Dedifferentiated amniotic fluid mesenchymal stem cell (primary cell): ENCODE measurements at regions not wholly inside any gene's neighbourhood (a gene's known extent, or its start where the extent isn't known, plus 50 kb on each side); places are given as distances from the start of the nearest gene placed in this dataset.

Experiments
- DNase-seq: peaks from one replicate; pipeline ENCODE4 v3.0.0-alpha.2; 2016; ENCODE audit errors: extremely low spot score

DNA sequence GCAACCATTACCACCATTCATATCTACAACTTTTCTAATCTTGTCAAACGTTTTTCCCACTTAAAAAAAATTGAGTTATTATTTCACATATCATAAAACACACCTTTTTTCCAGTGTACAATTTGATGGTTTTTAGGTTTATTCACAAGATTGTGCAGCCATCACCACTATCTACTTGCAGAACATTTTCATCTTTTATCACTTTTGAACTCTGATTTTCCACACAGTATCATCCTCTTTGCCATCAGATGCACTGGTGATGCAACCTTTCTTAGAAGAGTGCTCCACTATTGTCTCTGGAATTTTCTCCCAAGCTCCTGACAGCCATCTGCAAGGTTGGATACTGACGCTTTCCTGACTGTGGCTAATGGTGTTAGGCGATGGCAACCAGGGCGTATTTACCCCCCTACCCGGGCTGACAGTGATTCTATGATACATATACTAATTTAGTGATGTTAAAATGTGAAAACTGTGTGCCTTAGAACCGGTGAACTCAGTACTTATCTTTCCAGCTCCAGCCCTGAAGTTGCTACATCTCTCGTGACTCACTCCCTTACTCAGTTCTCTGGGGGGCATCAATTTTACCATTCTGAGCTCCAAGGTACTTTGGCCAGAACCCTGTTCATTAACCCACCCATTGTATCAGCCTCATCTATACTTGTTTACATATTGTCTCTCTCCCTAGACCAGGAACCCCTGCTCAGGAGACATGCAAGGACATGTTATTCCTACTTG is 105.4 kb upstream of the SPRED2 start:
- DNase-seq, result no peak

DNA sequence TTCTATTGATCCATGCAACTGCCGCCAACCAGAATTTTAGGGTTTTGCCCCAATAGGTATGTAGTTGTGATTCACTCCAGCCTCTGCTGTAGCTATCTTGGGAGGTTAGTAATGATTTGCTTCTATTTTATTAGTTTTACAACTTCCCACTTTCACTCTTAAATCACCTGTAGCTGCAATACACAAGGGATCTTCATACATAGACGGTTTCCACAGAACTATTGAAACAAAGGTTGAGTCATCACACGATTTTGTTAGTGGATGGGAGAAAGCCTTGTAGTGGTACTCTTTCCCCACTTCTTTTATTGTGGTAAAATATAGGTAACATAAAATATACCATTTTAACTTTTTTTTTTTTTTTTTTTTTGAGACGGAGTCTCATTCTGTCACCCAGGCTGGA is 104.2 kb upstream of the SPRED2 start:
- no peak for DNase-seq

GRCh38 chr2:65532937-65533336 is 100.5 kb upstream of the SPRED2 start:
- no peak for DNase-seq

DNA sequence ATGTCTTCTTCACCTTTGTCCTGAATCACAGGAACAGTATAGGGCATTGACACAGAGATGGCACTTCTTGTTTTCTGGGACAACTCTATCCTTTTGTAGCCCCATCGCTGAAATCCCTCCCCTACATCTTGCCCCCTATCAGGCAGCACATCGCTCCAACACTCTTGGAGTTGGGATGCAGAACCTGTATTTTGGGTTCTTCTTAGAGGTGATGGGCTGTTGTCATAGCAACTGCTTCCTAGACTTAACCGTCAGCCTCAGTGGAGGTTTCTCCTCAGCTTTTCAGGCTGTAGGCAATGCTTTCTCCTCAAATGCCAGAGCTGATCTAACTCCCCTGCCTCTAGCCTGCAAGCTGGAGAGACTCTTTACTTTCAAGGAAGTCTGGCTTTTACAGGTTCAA is 99.9 kb upstream of the SPRED2 start:
- no peak for DNase-seq

DNA sequence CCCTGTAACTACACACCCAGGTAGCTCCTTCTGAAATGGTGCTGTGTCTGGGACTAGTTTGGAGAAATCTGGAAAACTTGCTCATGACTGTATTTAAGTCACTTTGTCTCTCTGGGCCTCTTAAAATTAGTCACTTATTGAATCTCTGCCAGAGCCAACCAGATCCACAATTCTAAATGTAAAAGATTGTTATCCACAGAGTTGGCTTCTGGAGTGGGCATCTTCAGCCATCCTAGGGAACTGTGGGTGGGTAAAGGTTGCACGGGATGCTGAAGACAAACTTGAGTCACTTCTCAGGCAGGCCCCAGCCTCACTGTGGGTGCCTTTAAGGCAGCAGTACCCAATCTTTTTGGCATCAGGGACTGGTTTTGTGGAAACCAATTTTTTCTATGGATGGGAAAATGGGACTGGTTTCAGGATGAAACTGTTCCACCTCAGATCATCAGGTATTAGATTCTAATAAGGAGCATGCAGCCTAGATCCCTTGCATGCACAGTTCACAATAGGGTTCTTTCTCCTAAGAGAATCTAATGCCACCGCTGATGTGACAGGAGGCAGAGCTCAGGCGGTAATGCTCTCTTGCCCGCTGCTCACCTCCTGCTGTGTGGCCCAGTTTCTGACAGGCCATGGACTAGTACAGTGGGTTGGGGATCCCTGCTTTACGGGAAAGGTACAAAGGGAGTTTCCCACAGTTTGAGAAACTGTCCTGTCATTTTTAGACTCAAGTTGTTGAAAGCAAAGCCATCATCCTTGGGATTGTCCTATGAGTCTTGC is 98.3 kb upstream of the SPRED2 start:
- peak; percentile 63 for DNase-seq

DNA sequence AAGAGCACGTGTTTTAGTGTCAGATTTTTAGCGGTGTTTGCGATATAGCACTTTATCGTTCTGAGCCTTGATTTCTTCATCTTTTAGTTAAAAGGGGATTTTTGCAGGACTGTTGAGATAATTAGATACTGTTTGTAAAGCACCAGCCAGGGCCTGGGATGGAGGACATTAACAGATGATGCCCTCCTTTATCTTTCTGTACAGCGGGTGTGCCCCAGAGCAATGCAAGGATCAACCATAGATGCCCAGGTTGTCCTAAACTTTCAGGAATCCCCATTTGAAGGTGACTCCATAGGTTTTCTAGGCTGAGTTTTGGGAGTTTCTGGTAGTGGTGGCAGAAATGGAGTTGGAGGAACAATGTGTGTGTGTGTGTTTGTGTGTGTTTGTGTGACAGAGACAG is 97.0 kb upstream of the SPRED2 start:
- DNase-seq, result no peak

DNA sequence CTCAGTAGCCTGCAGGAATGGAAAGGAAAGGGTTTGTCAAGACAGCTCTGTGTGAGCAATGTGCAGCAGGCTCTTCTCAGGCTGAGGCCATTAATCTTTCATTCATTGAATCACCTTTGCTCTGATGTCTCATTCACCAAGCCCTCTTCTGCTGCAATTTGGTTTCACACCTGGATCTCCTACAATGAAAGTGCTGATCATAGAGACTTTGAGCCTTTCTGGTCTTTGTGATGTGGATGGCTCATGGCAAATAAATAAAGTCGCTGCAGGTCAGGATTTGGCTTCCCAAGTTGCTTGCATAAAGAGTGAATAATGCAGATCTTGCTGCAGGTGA is 95.8 kb upstream of the SPRED2 start:
- no peak for DNase-seq

DNA sequence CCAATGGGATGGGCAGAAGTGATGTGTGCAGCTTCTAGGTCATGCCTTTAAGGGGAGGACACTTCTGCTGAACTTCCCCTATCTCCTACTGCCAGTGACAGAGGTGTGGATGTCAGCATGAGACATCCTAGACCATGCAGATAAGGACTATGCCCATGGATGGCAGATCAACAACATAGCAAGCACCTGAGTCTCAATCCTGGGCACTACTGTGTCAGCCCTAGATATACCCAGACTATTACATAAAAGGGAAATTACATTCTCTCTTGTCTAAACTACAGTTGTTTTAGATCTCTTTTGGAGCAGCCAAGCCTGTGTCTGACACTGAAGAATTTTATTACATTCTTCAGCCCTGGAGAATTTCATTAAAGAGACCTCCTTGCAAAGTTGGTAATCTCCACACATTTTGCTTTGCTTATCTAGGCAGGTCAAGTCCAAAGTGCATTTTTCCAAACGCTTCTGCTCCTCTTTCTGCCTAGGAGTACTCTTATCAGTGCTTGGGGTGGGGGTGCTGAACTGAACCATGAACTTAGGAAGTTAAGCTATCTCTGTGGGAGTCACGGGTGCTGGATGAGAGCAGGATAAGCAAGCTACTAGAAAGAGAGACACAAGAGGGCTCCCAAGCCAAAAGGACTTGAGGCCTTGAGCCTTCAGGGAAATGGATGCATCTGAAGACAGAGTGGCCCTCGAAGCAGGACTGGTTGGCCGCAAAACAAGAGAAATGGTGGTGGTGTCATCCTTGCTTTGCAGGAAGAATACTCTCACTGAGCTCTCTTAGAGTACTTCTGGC is 95.2 kb upstream of the SPRED2 start:
- no peak for DNase-seq

DNA sequence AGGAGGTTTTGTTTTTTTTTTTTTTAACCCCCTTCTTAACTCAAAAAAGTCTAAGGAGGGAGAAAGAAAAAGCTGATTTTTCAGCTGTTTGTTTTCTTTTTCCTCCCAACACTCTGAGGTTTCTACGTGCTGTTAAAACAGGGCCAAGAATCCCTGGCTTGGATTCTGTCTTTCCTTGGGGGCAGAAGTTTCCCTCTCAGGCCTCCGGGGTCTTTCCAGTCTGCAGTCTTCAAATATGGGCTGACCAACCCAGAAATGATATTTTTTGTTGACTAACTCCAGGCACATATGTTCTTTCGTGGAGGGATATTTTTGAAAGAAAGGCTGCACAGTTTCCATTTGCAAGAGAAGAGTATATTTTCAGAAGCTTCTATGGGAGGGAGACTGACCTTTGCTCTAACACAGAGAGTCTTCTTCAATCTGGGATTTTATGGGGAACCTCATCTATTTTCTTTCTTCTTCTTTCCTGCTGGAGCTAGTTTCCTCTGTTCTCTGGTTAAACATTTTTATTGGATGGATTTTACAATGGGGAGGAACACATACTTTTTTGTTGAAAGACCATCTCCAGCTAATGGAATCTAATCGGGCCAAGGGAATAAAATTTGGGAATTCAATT is 93.3 kb upstream of the SPRED2 start:
- no peak for DNase-seq

DNA sequence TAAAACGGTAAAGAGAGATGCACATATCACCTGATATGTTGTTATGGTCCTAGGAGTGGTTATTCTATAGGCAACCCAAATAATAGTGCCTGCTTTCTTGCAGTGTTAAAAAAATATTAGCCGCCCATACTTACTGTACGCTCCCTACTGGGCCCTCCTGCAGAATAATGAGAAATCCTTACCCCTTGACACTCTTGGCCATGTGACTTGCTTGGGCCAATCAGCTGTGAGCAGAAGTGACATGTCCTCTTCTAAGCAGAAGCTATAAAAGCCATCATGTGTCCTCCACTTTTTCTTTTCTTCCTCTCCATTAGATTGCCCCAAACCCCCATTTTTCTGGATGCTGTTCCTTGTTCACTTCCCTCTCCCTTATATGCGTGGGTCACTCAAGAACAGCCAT is 90.5 kb upstream of the SPRED2 start:
- DNase-seq, result no peak

DNA sequence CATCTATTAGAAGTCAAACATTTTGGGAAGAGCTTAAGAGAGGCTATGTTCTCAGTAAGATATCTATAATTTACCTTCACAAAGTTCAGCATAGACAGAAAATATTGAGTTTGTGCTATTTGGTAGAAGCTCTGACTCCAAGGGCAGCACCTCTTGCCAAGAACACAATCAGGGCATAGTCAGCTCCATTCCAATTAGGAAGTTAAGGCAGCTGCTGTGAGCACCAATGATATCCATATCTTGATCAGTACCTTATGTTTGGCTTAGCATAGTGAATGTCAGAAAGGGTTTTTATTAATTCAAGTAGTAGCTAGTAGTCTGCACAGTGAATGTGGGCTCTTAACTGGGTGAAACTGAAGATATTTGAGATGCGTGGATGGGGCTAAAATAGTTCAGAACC is 86.4 kb upstream of the SPRED2 start:
- DNase-seq, result no peak

DNA sequence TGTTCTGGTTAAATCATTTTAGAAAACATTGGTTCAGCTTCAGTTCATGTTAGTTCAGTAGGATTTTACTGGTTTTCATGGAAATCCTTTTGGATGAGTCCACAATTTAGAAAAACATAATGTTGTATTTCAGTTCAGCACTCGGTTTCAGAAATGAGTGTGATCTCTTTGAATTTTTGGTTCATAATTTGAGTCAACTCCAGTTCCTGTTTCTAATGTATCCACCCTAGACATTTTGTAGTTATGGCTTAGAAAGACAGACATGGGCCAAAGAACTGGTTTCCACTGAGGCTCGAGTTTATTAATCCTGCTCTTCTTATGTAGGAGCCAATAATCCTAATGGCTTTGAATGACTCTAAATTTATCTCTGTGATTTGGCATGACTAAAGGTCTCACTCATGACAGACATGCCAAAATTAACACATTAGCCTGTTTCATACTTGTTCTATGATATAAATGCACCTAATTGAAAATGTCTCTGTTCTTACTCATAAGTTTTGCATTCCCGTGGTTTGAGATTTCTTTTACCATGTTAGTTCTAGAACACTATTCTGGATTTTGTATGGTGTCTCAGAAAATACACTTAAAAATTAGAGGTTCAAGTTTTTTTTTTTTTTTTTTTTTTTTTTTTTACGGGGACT is 82.3 kb upstream of the SPRED2 start:
- no peak for DNase-seq

DNA sequence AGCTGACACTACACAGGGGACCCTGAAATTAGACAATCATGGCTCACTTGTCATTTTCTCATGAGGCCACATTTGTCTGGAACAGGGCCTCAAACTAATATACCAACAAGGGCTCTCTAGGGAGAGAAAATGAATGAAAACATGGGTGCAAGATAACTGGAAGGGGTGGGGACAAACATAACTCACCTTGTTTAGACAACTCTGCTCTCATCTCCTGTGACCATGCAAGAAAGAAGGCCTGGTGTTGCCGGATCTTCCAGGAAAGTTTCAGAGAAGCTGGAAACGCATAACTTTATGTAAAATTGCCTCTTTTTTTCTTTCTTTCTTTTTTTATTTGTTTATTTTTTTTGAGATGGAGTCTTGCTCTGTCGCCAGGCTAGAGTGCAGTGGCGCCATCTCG is 80.4 kb upstream of the SPRED2 start:
- no peak for DNase-seq

DNA sequence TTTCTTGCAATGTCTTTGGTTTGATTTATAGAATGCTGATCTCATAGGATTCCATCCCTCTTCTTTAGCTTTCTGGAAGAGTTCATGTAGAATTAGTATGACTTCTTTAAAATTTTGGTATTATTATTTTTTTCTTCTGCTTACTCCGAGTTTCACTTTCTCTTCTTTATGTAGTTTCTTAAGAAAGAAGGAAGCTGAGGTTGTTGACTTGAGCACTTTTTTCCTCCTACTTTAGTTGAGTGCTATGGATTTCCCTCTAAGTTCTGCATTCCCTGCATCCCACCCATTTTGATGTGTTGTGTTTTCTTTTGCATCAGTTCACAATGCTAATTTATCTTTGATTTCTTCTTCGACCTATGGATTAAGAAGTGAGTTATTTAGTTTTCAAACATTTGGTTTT is 78.9 kb upstream of the SPRED2 start:
- no peak for DNase-seq

- no peak for DNase-seq
These were observed 75.8 kb upstream of the SPRED2 start for GRCh38 chr2:65508225-65508624.

- no peak for DNase-seq
These were observed 75.0 kb upstream of the SPRED2 start for GRCh38 chr2:65507102-65508069.

- no peak for DNase-seq
These were observed 72.7 kb upstream of the SPRED2 start for GRCh38 chr2:65504814-65505697.

DNA sequence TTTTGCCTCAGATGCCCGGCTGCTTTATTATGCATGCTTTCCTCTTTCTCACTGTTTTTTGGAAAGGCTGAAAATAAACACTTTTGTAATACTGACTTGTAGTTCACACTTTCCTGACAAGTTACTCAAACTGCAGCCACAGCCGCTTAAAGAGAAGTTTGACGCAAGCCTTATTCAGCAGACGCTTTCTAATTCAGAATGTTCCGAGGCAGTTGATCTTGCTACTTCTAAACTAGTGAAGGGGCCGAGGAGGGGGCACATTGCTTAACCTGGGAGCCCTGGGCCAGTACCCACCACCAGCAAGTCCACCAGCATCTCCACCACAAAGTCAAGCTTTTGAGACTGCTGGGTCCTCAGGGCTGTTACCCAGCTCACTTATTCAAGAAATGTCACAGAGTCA is 71.8 kb upstream of the SPRED2 start:
- DNase-seq, result no peak

GRCh38 chr2:65503746-65504145 is 71.3 kb upstream of the SPRED2 start:
- DNase-seq, result no peak

DNA sequence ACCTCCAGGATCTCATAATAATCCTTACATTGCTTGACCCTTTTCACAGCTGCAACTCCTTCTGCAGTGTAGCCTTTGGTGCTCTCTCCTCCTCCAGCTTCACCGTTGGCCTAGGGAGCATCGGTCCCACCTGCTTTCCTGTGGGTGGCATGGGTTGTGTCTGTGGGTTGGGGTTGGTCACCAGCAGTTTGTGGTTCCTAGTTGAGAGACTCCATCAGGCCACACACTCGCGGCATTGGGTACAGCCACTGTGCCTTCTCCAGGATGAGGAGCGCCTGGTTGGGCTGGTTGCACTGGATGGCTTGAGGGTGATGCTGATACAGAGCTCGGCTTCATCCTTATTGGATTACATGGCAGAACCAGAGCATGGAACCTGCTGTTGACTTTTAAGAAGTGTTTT is 69.4 kb upstream of the SPRED2 start:
- no peak for DNase-seq
